ENCODE measurements at regions not wholly inside any gene's neighbourhood (a gene's known extent, or its start where the extent isn't known, plus 50 kb on each side); places are given as distances from the start of the nearest gene placed in this dataset.

- intact Hi-C loops (cut with DNase I) = no loop called here
Measured at GRCh38 chr13:99903140-99903539, 68.4 kb downstream of the ZIC5 start.

GRCh38 chr13:99902657-99903056, 68.9 kb downstream of the ZIC5 start:
- H3K4me3 ChIP-seq = no peak overlapping the region
- peaks cover 2% of the 10 kb centered on the region for H3K4me1 ChIP-seq
- H3K27ac ChIP-seq = no peak overlapping the region
- no peak for ATAC-seq
- no peaks in the 10 kb centered on the region for H3K36me3 ChIP-seq (replicated peaks in 1 of 2; ENCODE audit: insufficient read depth in 1 of 2, low read depth in 2 of 2)
- H3K27me3 ChIP-seq = no peaks in the 10 kb centered on the region
- no peaks in the 10 kb centered on the region for H3K9me3 ChIP-seq
- TF ChIP-seq CTCF (IDR thresholded peaks at IDR 0.05) = no peak
- TF ChIP-seq POLR2A (IDR thresholded peaks at IDR 0.05) = no peak
- intact Hi-C loops (cut with DNase I) = no loop called here
- 73 to 86% methylated on average over 4 of the region's 4 CpGs for WGBS, 2 donors
- DNase-seq = no peak

More at GRCh38 chr13:99903140-99903539, 68.4 kb downstream of the ZIC5 start:
- TF ChIP-seq CTCF (IDR thresholded peaks at IDR 0.05) = no peak
- no peak for TF ChIP-seq POLR2A (IDR thresholded peaks at IDR 0.05)
- WGBS, 2 donors = 77 to 83% methylated on average over 7 of the region's 7 CpGs
- Histone ChIP-seq H3K4me1 (peaks cover 7% of the 10 kb centered on the region), H3K27ac (no peak overlapping the region), H3K36me3 (replicated peaks in 1 of 2; ENCODE audit: insufficient read depth in 1 of 2, low read depth in 2 of 2) (no peaks in the 10 kb centered on the region), H3K9me3 (no peaks in the 10 kb centered on the region), H3K27me3 (no peaks in the 10 kb centered on the region), H3K4me3 (no peak overlapping the region)
- DNase-seq = no peak
- ATAC-seq = no peak

GRCh38 chr13:99900960-99901359, 70.6 kb downstream of the ZIC5 start:
- no peaks in the 10 kb centered on the region for H3K4me1 ChIP-seq
- no peaks in the 10 kb centered on the region for H3K36me3 ChIP-seq (replicated peaks in 1 of 2; ENCODE audit: insufficient read depth in 1 of 2, low read depth in 2 of 2)
- intact Hi-C loops (cut with DNase I) = no loop called here
- no peak for ATAC-seq
- DNase-seq = no peak
- H3K4me3 ChIP-seq = no peak overlapping the region
- TF ChIP-seq POLR2A (IDR thresholded peaks at IDR 0.05) = no peak
- no peak for TF ChIP-seq CTCF (IDR thresholded peaks at IDR 0.05)
- H3K27me3 ChIP-seq = peaks cover 0 to 8% of the 10 kb centered on the region in 2 donors
- 79 to 86% methylated on average over 8 of the region's 8 CpGs for WGBS, 2 donors
- H3K9me3 ChIP-seq = no peaks in the 10 kb centered on the region
- no peak overlapping the region for H3K27ac ChIP-seq

- no peaks in the 10 kb centered on the region for H3K36me3 ChIP-seq (replicated peaks in 1 of 2; ENCODE audit: insufficient read depth in 1 of 2, low read depth in 2 of 2)
- H3K27ac ChIP-seq = no peak overlapping the region
- H3K4me1 ChIP-seq = peaks cover 7% of the 10 kb centered on the region
- 75% methylated on average over 7 of the region's 7 CpGs for WGBS, 2 donors
- no peaks in the 10 kb centered on the region for H3K9me3 ChIP-seq
- ATAC-seq (no peak), DNase-seq (no peak)
- H3K27me3 ChIP-seq = peaks cover 0 to 15% of the 10 kb centered on the region in 2 donors
- no peak overlapping the region for H3K4me3 ChIP-seq
- intact Hi-C loops (cut with DNase I) = no loop called here
- no peak for TF ChIP-seq CTCF (IDR thresholded peaks at IDR 0.05)
Measured at GRCh38 chr13:99898421-99898820, 73.1 kb downstream of the ZIC5 start.

GRCh38 chr13:99897076-99897440, 74.5 kb downstream of the ZIC5 start:
- DNase-seq = no peak
- no peak for TF ChIP-seq POLR2A (IDR thresholded peaks at IDR 0.05)
- TF ChIP-seq CTCF (IDR thresholded peaks at IDR 0.05) = no peak
- WGBS, 2 donors = 82 to 83% methylated on average over 7 of the region's 7 CpGs
- Histone ChIP-seq H3K9me3 (no peaks in the 10 kb centered on the region), H3K36me3 (replicated peaks in 1 of 2; ENCODE audit: insufficient read depth in 1 of 2, low read depth in 2 of 2) (no peaks in the 10 kb centered on the region), H3K27ac (no peak overlapping the region), H3K4me3 (no peak overlapping the region), H3K27me3 (peaks cover 0 to 15% of the 10 kb centered on the region in 2 donors), H3K4me1 (peaks cover 7% of the 10 kb centered on the region)
- ATAC-seq = no peak
- intact Hi-C loops (cut with DNase I) = no loop called here
